Lower leg skin (tissue), 4 donors: ENCODE measurements at regions not wholly inside any gene's neighbourhood (a gene's known extent, or its start where the extent isn't known, plus 50 kb on each side); places are given as distances from the start of the nearest gene placed in this dataset.

Source experiments
- DNase-seq, 2 donors: peaks; one replicate each; pipeline ENCODE4 v3.0.0-alpha.2; 2019; ENCODE audit warnings: low spot score in 2 of 2
- H3K4me3 ChIP-seq: fragments of 200-600 bp; sonication (generic); 2 replicates; pipeline ENCODE4 v1.5.1; 2017; ENCODE audit warnings: mild to moderate bottlenecking, low read depth; ENCODE audit not compliant: poor library complexity, severe bottlenecking
- POLR2A ChIP-seq, 2 donors: fragments of 450-650 bp; IDR thresholded peaks; one replicate each; pipeline ENCODE4 v1.6.1; 2016 to 2017; ENCODE audit warnings: antibody characterized with exemption in 2 of 2, mild to moderate bottlenecking in 1 of 2, moderate library complexity in 1 of 2
- WGBS, 2 donors: methylation state at CpG; one replicate each; pipeline ENCODE4 v1.1.5; 2018; 5-methylcytosine and 5-hydroxymethylcytosine counted together
- intact Hi-C: fragments of 100-400 bp; cut with DNase I; formaldehyde crosslinking; loops from one replicate; pipeline ENCODE4 v1.15.0; 2023; ENCODE audit warnings: low total_unique reads
- TF ChIP-seq, protein P1 (sequence below), 3 donors: fragments of 450-650 bp; IDR thresholded peaks; one replicate each; pipeline ENCODE4 v1.5.1; 2016; ENCODE audit warnings: antibody characterized with exemption in 3 of 3, mild to moderate bottlenecking in 3 of 3, moderate library complexity in 2 of 3

DNA sequence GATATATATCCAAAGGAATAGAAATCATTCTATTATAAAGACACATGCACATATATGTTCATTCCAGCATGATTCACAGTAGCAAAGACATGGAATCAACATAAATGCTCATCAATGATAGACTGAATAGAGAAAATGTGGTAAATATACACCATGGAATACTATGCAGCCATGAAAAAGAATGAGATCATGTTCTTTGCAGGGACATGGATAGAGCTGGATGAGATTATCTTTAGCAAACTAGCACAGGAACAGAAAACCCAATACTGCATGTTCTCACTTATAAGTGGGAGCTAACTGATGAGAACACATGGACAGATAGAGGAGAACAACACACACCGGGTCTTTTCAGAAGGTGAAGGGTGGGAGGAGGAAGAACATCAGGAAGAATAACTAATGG is 1318.6 kb downstream of the PCDH19 start:
- TF ChIP-seq POLR2A (IDR thresholded peaks at IDR 0.05): no peak
- TF ChIP-seq, protein P1, sequence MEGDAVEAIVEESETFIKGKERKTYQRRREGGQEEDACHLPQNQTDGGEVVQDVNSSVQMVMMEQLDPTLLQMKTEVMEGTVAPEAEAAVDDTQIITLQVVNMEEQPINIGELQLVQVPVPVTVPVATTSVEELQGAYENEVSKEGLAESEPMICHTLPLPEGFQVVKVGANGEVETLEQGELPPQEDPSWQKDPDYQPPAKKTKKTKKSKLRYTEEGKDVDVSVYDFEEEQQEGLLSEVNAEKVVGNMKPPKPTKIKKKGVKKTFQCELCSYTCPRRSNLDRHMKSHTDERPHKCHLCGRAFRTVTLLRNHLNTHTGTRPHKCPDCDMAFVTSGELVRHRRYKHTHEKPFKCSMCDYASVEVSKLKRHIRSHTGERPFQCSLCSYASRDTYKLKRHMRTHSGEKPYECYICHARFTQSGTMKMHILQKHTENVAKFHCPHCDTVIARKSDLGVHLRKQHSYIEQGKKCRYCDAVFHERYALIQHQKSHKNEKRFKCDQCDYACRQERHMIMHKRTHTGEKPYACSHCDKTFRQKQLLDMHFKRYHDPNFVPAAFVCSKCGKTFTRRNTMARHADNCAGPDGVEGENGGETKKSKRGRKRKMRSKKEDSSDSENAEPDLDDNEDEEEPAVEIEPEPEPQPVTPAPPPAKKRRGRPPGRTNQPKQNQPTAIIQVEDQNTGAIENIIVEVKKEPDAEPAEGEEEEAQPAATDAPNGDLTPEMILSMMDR (IDR thresholded peaks at IDR 0.05): no peak
- H3K4me3 ChIP-seq: no peak overlapping the region
- WGBS, 2 donors: 88 to 100% methylated on average over 1 of the region's 1 CpG
- no peak for DNase-seq
- intact Hi-C loops: no loop called here

DNA sequence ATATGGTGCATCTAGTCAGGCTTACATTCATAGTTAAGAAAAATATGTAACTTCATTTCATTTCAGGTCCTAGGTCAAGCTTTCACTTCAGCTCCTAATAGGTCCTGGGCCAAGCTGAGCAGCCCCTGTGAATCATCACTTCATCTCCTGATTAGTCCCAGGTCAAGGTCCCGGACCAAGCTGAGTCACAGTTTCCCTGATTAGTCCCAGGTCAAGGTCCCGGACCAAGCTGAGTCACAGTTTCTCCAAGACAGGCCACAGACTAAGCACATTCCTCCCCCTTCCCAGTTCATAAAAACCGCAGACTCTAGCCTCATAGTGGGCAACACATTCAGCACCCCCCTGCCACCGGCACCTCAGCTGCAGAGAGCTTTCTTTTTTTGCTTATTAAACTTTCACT is 1331.8 kb downstream of the PCDH19 start:
- no peak for DNase-seq
- TF ChIP-seq, protein P1 (IDR thresholded peaks at IDR 0.05): no peak
- TF ChIP-seq POLR2A (IDR thresholded peaks at IDR 0.05): no peak
- WGBS, 2 donors: 75 to 89% methylated on average over 4 of the region's 4 CpGs
- H3K4me3 ChIP-seq: no peak overlapping the region
- intact Hi-C loops: no loop called here

DNA sequence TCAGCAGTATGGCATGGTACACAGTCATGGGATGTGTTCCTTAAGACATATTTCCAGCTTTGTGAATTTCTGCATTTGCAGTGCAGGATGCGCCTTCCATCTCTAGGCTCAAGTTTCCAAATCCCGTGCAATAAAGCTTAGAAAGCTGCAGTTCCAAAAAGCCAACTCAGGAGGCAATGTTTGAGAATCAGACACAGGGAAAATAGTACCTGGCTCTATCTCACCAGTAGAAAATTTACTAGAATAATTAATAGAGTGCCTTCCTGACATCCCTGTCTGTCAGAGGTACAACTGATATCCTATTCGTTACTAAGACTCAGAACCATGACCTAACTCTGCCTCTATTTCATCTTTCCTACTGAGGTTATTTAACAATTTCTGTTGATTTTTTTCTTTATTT is 1333.0 kb downstream of the PCDH19 start:
- TF ChIP-seq, protein P1 (IDR thresholded peaks at IDR 0.05): no peak
- TF ChIP-seq POLR2A (IDR thresholded peaks at IDR 0.05): no peak
- no peak for DNase-seq
- intact Hi-C loops: no loop called here
- H3K4me3 ChIP-seq: no peak overlapping the region
- 84 to 100% methylated on average over 3 of the region's 3 CpGs for WGBS, 2 donors

DNA sequence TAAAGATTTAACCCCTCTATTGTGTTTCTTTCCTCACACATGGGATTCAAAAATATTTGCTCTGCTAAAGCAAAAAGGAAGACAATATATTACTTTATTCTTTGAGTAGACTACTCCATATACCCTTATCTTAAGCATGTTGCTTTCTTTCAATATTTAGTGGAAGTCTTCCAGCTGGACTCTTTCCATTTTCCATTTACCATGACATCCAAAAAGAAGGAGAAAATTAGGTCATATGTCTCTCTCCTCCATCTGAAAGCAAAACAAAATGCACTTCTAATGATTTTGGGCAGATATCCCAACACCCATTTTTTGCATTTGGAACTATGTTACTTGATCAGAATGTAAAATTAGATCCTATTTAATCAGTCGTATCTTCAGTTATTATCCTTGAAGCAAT is 1336.5 kb downstream of the PCDH19 start:
- TF ChIP-seq, protein P1 (IDR thresholded peaks at IDR 0.05): no peak
- no peak for TF ChIP-seq POLR2A (IDR thresholded peaks at IDR 0.05)
- H3K4me3 ChIP-seq: no peak overlapping the region
- no peak for DNase-seq
- intact Hi-C loops: no loop called here
- 15 to 53% methylated on average over 1 of the region's 1 CpG for WGBS, 2 donors

DNA sequence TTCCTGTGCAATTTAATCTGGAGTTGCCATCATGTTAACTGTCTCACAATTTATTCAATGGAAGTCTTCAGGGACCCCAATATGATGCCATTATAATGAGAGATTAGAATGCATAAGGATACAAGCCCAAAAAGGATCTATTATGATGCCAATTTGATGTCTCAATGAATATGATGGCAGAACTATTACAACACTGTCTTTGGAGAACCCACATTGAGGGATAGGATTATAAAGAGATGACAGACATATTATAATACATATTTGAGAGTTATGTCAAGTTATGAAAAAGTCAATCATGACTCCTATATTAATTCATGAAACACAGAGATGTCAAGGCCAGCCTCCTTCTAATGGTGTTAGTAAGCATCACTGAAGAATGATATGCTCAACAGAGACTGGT is 1358.4 kb downstream of the PCDH19 start:
- intact Hi-C loops: no loop called here
- no peak for DNase-seq
- no peak overlapping the region for H3K4me3 ChIP-seq
- TF ChIP-seq POLR2A (IDR thresholded peaks at IDR 0.05): no peak
- TF ChIP-seq, protein P1 (IDR thresholded peaks at IDR 0.05): no peak

DNA sequence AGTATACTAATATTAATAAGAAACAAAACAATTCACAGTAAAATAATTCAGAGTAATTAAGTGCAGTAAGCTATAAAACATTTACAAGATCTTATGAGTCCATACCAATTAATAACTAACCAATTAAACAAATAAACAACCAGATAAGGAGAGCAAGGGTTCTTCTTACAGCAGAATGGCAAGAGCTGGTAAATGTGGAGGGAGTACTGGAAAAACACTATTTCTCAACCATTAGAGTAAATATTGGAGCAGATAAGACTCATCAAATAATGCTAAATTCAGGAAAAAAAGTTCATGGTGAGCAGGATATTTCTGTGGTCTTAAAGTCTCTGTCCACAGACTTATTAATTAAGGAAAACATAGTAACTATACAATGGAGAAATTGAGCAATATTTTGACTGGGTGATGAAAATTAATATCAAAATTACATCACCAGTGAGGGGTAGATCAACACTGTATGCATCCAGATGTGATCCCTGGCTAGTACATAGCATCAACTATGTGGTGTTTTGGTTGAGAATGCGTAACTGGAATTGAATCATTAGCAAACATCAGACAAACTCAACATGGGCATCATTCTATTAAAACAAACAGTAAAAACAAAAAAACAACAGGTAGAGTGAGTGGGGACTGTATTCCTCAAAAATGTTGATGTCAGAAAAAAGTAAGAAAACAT is 1376.7 kb downstream of the PCDH19 start:
- TF ChIP-seq POLR2A (IDR thresholded peaks at IDR 0.05): no peak
- TF ChIP-seq, protein P1 (IDR thresholded peaks at IDR 0.05): no peak
- intact Hi-C loops: no loop called here
- H3K4me3 ChIP-seq: no peak overlapping the region
- WGBS, 2 donors: 76 to 93% methylated on average over 1 of the region's 1 CpG
- no peak for DNase-seq
